A673 (cell line): ENCODE measurements at regions not wholly inside any gene's neighbourhood (a gene's known extent, or its start where the extent isn't known, plus 50 kb on each side); places are given as distances from the start of the nearest gene placed in this dataset.

Experiments used
- BruUV-seq: library from RNA; stranded (reverse); fragments of 400-500 nt; replicated peaks from 2 replicates; lab custom pipeline; 2021; lab: Mats Ljungman, UMichigan
- CTCF ChIA-PET: fragments of 300-600 bp; sonication (Branson Sonifier 250); formaldehyde crosslinking; loops from one replicate; lab custom pipeline; 2022; ENCODE audit warnings: antibody characterized with exemption; lab: Charles Lee
- POLR2A ChIA-PET: fragments of 300-600 bp; sonication (Branson Sonifier 250); formaldehyde crosslinking; loops from one replicate; lab custom pipeline; 2022; ENCODE audit warnings: antibody characterized with exemption; ENCODE audit not compliant: low non-redundant PET; lab: Charles Lee
- DNase-seq: peaks from one replicate; pipeline ENCODE4 v3.0.0-alpha.2; 2015; ENCODE audit warnings: low spot score
- H3K27ac ChIP-seq: fragments of 200-600 bp; sonication (generic); 2 replicates; pipeline ENCODE4 v1.5.1; 2016; ENCODE audit warnings: mixed run types, low read depth, mild to moderate bottlenecking, mixed read lengths, antibody characterized with exemption, low read length; ENCODE audit not compliant: poor library complexity, severe bottlenecking
- H3K27me3 ChIP-seq: fragments of 200-600 bp; sonication (generic); replicated peaks from 2 replicates; pipeline ENCODE4 v1.6.1; 2017; ENCODE audit warnings: mixed run types, low read depth, mild to moderate bottlenecking, mixed read lengths, antibody characterized with exemption, low read length; ENCODE audit not compliant: insufficient read depth, poor library complexity
- H3K36me3 ChIP-seq: fragments of 200-600 bp; sonication (generic); 2 replicates; pipeline ENCODE4 v1.6.1; 2016; ENCODE audit warnings: mixed run types, mild to moderate bottlenecking, mixed read lengths, antibody characterized with exemption, low read length; ENCODE audit not compliant: insufficient read depth, poor library complexity, severe bottlenecking
- H3K4me1 ChIP-seq: fragments of 200-600 bp; sonication (generic); 2 replicates; pipeline ENCODE4 v1.6.1; 2017; ENCODE audit warnings: mixed run types, mild to moderate bottlenecking, mixed read lengths, antibody characterized with exemption, low read length; ENCODE audit not compliant: insufficient read depth, poor library complexity, severe bottlenecking
- H3K4me3 ChIP-seq: fragments of 200-600 bp; sonication (generic); 2 replicates; pipeline ENCODE4 v1.5.1; 2016; ENCODE audit warnings: low read depth, mixed run types, mild to moderate bottlenecking, mixed read lengths, low read length; ENCODE audit not compliant: poor library complexity, severe bottlenecking
- H3K9me3 ChIP-seq: fragments of 200-600 bp; sonication (generic); 2 replicates; pipeline ENCODE4 v1.6.1; 2016; ENCODE audit warnings: mixed run types, low read depth, mild to moderate bottlenecking, mixed read lengths, antibody characterized with exemption, low read length; ENCODE audit not compliant: poor library complexity, severe bottlenecking
- CTCF ChIP-seq: fragments of 300-800, 200-600 bp; sonication (generic); conservative IDR thresholded peaks from 2 replicates; pipeline ENCODE4 v1.5.1; 2017; ENCODE audit warnings: low read depth, mild to moderate bottlenecking, antibody characterized with exemption, low read length, moderate library complexity, mixed read lengths
- EZH2 ChIP-seq: fragments of 200-600 bp; sonication (generic); IDR thresholded peaks from 2 replicates; pipeline ENCODE4 v1.6.1; 2017; ENCODE audit warnings: borderline replicate concordance, low read depth, mild to moderate bottlenecking, mixed read lengths, antibody characterized with exemption, low read length; ENCODE audit not compliant: poor library complexity, severe bottlenecking
- intact Hi-C: fragments of 100-400 bp; cut with micrococcal nuclease; formaldehyde crosslinking; loops from one replicate; pipeline ENCODE4 v1.10.0; 2022; ENCODE audit not compliant: unreplicated experiment

DNA sequence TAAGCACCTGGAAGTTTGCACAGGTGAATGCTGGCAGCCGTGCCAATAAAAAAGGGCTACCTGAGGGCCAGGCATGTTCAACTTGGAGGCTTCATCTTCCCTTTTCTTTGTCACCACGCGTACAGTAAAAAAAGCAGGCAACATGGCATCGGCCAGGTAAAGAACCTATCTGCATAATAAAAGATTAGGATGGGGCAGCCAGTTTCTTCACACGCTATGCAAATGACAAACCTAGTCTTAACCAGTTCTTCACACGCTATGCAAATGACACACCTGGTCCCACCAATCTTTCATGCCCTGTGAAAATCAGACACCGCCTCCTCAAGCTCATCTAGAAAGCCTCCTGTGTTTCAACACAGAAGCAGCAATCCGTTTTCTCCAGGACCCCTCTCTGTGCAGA, 413.4 kb downstream of the HLX start:
- BruUV-seq = no TSS peak
- intact Hi-C loops = no loop called here
- no peaks in the 10 kb centered on the region for H3K36me3 ChIP-seq
- no peak overlapping the region for H3K27ac ChIP-seq
- peaks cover 5% of the 10 kb centered on the region for H3K27me3 ChIP-seq
- TF ChIP-seq EZH2 = no peak
- no peak for TF ChIP-seq CTCF
- POLR2A ChIA-PET = no interaction called here
- no peaks in the 10 kb centered on the region for H3K9me3 ChIP-seq
- H3K4me3 ChIP-seq = no peak overlapping the region
- no peak for DNase-seq
- CTCF ChIA-PET = no interaction called here
- H3K4me1 ChIP-seq = no peaks in the 10 kb centered on the region

GRCh38 chr1:221294242-221294641, 415.0 kb downstream of the HLX start:
- no peak for DNase-seq
- Histone ChIP-seq H3K27ac (no peak overlapping the region), H3K27me3 (peaks cover 1% of the 10 kb centered on the region), H3K4me1 (no peaks in the 10 kb centered on the region), H3K9me3 (no peaks in the 10 kb centered on the region), H3K4me3 (no peak overlapping the region), H3K36me3 (no peaks in the 10 kb centered on the region)
- ChIA-PET CTCF (no interaction called here), POLR2A (no interaction called here)
- intact Hi-C loops = no loop called here
- no TSS peak for BruUV-seq
- TF ChIP-seq EZH2 (no peak), CTCF (no peak)

GRCh38 chr1:221302357-221302756, 423.1 kb downstream of the HLX start:
- BruUV-seq = no TSS peak
- intact Hi-C loops = no loop called here
- TF ChIP-seq EZH2 (no peak), CTCF (no peak)
- CTCF ChIA-PET = no interaction called here
- Histone ChIP-seq H3K36me3 (no peaks in the 10 kb centered on the region), H3K27me3 (no peaks in the 10 kb centered on the region), H3K4me1 (no peaks in the 10 kb centered on the region), H3K4me3 (no peak overlapping the region), H3K9me3 (no peaks in the 10 kb centered on the region), H3K27ac (no peak overlapping the region)
- DNase-seq = no peak
- POLR2A ChIA-PET = no interaction called here
